T-helper 2 cell treated with Interferon-gamma antibody and Interleukin-4, amounts not matched to agents 5 μg/mL and 100 μg/mL, for 36 hours (primary cell): ENCODE measurements at regions not wholly inside any gene's neighbourhood (a gene's known extent, or its start where the extent isn't known, plus 50 kb on each side); places are given as distances from the start of the nearest gene placed in this dataset.

Experiments
- DNase-seq: peaks from one replicate; pipeline ENCODE4 v3.0.0; 2021; ENCODE audit warnings: low spot score
- H3K27ac Mint-ChIP-seq: one replicate; pipeline ENCODE4 v1.8.0; 2021; ENCODE audit warnings: mild to moderate bottlenecking, mixed read lengths
- H3K27me3 Mint-ChIP-seq: one replicate; pipeline ENCODE4 v1.8.0; 2021; ENCODE audit warnings: low read depth, mixed read lengths
- H3K36me3 Mint-ChIP-seq: one replicate; pipeline ENCODE4 v1.8.0; 2021; ENCODE audit warnings: low read depth, mixed read lengths
- H3K4me1 Mint-ChIP-seq: one replicate; pipeline ENCODE4 v1.8.0; 2021; ENCODE audit warnings: low read depth, mixed read lengths
- H3K4me3 Mint-ChIP-seq: one replicate; pipeline ENCODE4 v1.8.0; 2022; ENCODE audit warnings: mild to moderate bottlenecking, moderate library complexity, mixed read lengths
- H3K9me3 Mint-ChIP-seq: one replicate; pipeline ENCODE4 v1.8.0; 2021; ENCODE audit warnings: mixed read lengths

- H3K27me3 Mint-ChIP-seq, result peaks cover 2% of the 10 kb centered on the region
- H3K27ac Mint-ChIP-seq, result no peak overlapping the region
- no peak overlapping the region for H3K4me3 Mint-ChIP-seq
- no peak for DNase-seq
- no peaks in the 10 kb centered on the region for H3K9me3 Mint-ChIP-seq
- peaks cover 2% of the 10 kb centered on the region for H3K36me3 Mint-ChIP-seq
- peaks cover 3% of the 10 kb centered on the region for H3K4me1 Mint-ChIP-seq
Observed at GRCh38 chr7:114854369-114854768, 67.5 kb upstream of the MDFIC start.

- DNase-seq, result no peak
- H3K27ac Mint-ChIP-seq, result no peak overlapping the region
Observed at GRCh38 chr7:114856625-114857024, 65.3 kb upstream of the MDFIC start.

GRCh38 chr7:114857605-114858004 is 64.3 kb upstream of the MDFIC start:
- H3K4me3 Mint-ChIP-seq, result no peak overlapping the region
- no peak overlapping the region for H3K27ac Mint-ChIP-seq
- H3K9me3 Mint-ChIP-seq, result no peaks in the 10 kb centered on the region
- no peak for DNase-seq
- no peaks in the 10 kb centered on the region for H3K36me3 Mint-ChIP-seq
- H3K4me1 Mint-ChIP-seq, result peaks cover 3% of the 10 kb centered on the region
- H3K27me3 Mint-ChIP-seq, result peaks cover 2% of the 10 kb centered on the region

More at GRCh38 chr7:114856625-114857024, 65.3 kb upstream of the MDFIC start:
- no peaks in the 10 kb centered on the region for H3K9me3 Mint-ChIP-seq
- no peaks in the 10 kb centered on the region for H3K36me3 Mint-ChIP-seq
- peaks cover 2% of the 10 kb centered on the region for H3K27me3 Mint-ChIP-seq
- peaks cover 3% of the 10 kb centered on the region for H3K4me1 Mint-ChIP-seq
- H3K4me3 Mint-ChIP-seq, result no peak overlapping the region

GRCh38 chr7:114859477-114859876 is 62.4 kb upstream of the MDFIC start:
- Mint-ChIP-seq H3K36me3 (no peaks in the 10 kb centered on the region), H3K9me3 (no peaks in the 10 kb centered on the region), H3K4me1 (peaks cover 3% of the 10 kb centered on the region), H3K27ac (no peak overlapping the region), H3K27me3 (peaks cover 2% of the 10 kb centered on the region), H3K4me3 (no peak overlapping the region)
- DNase-seq, result no peak

DNA sequence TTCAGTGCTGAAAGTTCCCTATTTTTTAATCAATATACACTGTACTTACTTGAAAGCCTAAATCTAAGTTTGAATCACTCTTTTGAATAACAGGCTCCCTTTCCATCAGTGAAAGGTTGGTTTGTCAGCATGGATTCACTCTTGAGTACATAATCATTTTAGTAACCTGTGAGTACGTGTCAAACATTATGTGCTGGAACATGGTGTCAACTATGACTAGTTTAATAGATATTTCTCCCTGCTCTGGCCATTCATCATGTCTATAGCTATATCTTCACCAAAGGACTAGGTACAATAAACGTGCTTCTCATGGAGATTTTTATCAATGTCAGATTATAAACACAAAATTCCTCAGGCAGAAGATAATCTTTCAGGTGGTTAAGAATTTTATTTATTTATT is 61.7 kb upstream of the MDFIC start:
- Mint-ChIP-seq H3K9me3 (no peaks in the 10 kb centered on the region), H3K36me3 (no peaks in the 10 kb centered on the region), H3K4me3 (no peak overlapping the region), H3K27ac (no peak overlapping the region), H3K4me1 (peaks cover 3% of the 10 kb centered on the region), H3K27me3 (peaks cover under 1% of the 10 kb centered on the region)
- DNase-seq, result no peak

GRCh38 chr7:114862406-114862805 is 59.5 kb upstream of the MDFIC start:
- H3K27ac Mint-ChIP-seq, result no peak overlapping the region
- H3K36me3 Mint-ChIP-seq, result no peaks in the 10 kb centered on the region
- no peaks in the 10 kb centered on the region for H3K9me3 Mint-ChIP-seq
- no peak overlapping the region for H3K4me3 Mint-ChIP-seq
- DNase-seq, result no peak
- no peaks in the 10 kb centered on the region for H3K27me3 Mint-ChIP-seq
- H3K4me1 Mint-ChIP-seq, result peaks cover 4% of the 10 kb centered on the region

GRCh38 chr7:114864278-114864677 is 57.6 kb upstream of the MDFIC start:
- Mint-ChIP-seq H3K27me3 (no peaks in the 10 kb centered on the region), H3K27ac (no peak overlapping the region), H3K9me3 (no peaks in the 10 kb centered on the region), H3K4me1 (peaks cover 1% of the 10 kb centered on the region), H3K36me3 (no peaks in the 10 kb centered on the region), H3K4me3 (no peak overlapping the region)
- DNase-seq, result no peak

DNA sequence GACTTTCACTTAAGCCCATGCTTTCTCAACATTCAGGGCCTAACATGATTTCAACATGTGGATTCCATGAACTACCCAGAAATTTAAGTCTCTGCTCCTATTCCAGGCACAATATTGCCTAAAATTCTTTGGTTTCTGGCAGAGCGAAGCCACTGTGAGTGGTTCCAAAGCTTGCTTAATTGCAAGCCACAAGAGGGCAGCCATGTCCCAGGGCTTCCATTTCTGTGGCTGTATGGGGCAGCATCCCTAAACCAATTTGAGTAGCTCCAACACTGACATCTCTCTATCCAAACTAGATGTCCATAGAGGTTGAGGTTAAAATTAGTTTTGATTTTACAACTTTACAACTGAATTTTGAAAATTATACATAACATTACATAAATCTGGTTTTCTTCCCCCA is 56.3 kb upstream of the MDFIC start:
- Mint-ChIP-seq H3K27ac (no peak overlapping the region), H3K27me3 (no peaks in the 10 kb centered on the region), H3K4me1 (peaks cover 1% of the 10 kb centered on the region), H3K9me3 (no peaks in the 10 kb centered on the region), H3K4me3 (no peak overlapping the region), H3K36me3 (no peaks in the 10 kb centered on the region)
- peak; percentile 41 for DNase-seq
